Spleen (tissue), 7 donors: ENCODE measurements at regions not wholly inside any gene's neighbourhood (a gene's known extent, or its start where the extent isn't known, plus 50 kb on each side); places are given as distances from the start of the nearest gene placed in this dataset.

Experiments
- CTCF ChIP-seq, 11 experiments: fragments of 200-600 bp in 7 of 11; fragments of 450-650 bp in 4 of 11; sonication (generic) in 4 of 11; IDR thresholded peaks in 8 of 11; conservative IDR thresholded peaks in 3 of 11; 1 replicate in 7 of 11; 2 replicates in 4 of 11; pipeline versions ENCODE4 v1.4.0 to v1.8.0; 2016 to 2021; ENCODE audit warnings: antibody characterized with exemption in 11 of 11, inconsistent platforms in 4 of 11, mild to moderate bottlenecking in 1 of 11
- POLR2AphosphoS5 ChIP-seq, 3 donors: sonication (generic); formaldehyde crosslinking; IDR thresholded peaks; one replicate each; pipeline ENCODE4 v1.5.1; 2017; ENCODE audit warnings: antibody characterized with exemption in 3 of 3
- donor health status: DM: no; HTN: no; CAD: no; lungs with moderate emphysema.
- donor health status: DM: no; HTN: no; CAD: no.
- donor health status: DM: no; HTN: no; CAD: no.

GRCh38 chr4:61024610-61025009, 175.5 kb upstream of the ADGRL3 start:
- no peak for TF ChIP-seq POLR2AphosphoS5 (IDR thresholded peaks at IDR 0.05)
- no peak for TF ChIP-seq CTCF (IDR thresholded peaks at IDR 0.05 in 8 of 11, conservative IDR thresholded peaks at IDR 0.05 in 3 of 11)
